ENCODE measurements at regions not wholly inside any gene's neighbourhood (a gene's known extent, or its start where the extent isn't known, plus 50 kb on each side); places are given as distances from the start of the nearest gene placed in this dataset.

GRCh38 chr6:78427386-78427785 is 440.0 kb upstream of the IRAK1BP1 start:
- no peaks in the 10 kb centered on the region for H3K36me3 ChIP-seq (ENCODE audit: insufficient read depth, low read length)
- DNase-seq, result no peak
- no peaks in the 10 kb centered on the region for H3K27me3 ChIP-seq (ENCODE audit: insufficient read depth, low read length, poor library complexity, severe bottlenecking)
- no peak overlapping the region for H3K4me3 ChIP-seq (ENCODE audit: low read length)
- Mint-ChIP-seq H3K27me3 (peaks cover 0 to 1% of the 10 kb centered on the region in 2 donors), H3K4me3 (no peak overlapping the region), H3K9me3 (peaks cover 2 to 15% (median 7%) of the 10 kb centered on the region in 5 donors), H3K4me1 (no peaks in the 10 kb centered on the region), H3K36me3 (no peaks in the 10 kb centered on the region), H3K27ac (no peak overlapping the region)
- H3K9me3 ChIP-seq (ENCODE audit: low read length), result no peaks in the 10 kb centered on the region
- ChIA-PET CTCF (no interaction called here), POLR2A (no interaction called here)
- H3K27ac ChIP-seq (ENCODE audit: low read depth, low read length), result no peak overlapping the region
- no peaks in the 10 kb centered on the region for H3K4me1 ChIP-seq (ENCODE audit: insufficient read depth, low read length)

- no peaks in the 10 kb centered on the region for H3K27me3 Mint-ChIP-seq
- ChIA-PET CTCF (no interaction called here), POLR2A (no interaction called here)
- H3K36me3 Mint-ChIP-seq, result no peaks in the 10 kb centered on the region
- Histone ChIP-seq H3K9me3 (ENCODE audit: low read length) (no peaks in the 10 kb centered on the region), H3K27me3 (ENCODE audit: insufficient read depth, low read length, poor library complexity, severe bottlenecking) (no peaks in the 10 kb centered on the region), H3K36me3 (ENCODE audit: insufficient read depth, low read length) (no peaks in the 10 kb centered on the region), H3K4me3 (ENCODE audit: low read length) (no peak overlapping the region), H3K27ac (ENCODE audit: low read depth, low read length) (no peak overlapping the region), H3K4me1 (ENCODE audit: insufficient read depth, low read length) (no peaks in the 10 kb centered on the region)
- no peaks in the 10 kb centered on the region for H3K4me1 Mint-ChIP-seq
- no peak overlapping the region for H3K27ac Mint-ChIP-seq
- H3K4me3 Mint-ChIP-seq, result no peak overlapping the region
- peaks cover 0 to 9% (median 2%) of the 10 kb centered on the region in 5 donors for H3K9me3 Mint-ChIP-seq
- no peak for DNase-seq
These were observed 436.8 kb upstream of the IRAK1BP1 start for GRCh38 chr6:78430521-78430920.

GRCh38 chr6:78435671-78436070 is 431.7 kb upstream of the IRAK1BP1 start:
- Histone ChIP-seq H3K27ac (ENCODE audit: low read depth, low read length) (no peak overlapping the region), H3K9me3 (ENCODE audit: low read length) (no peaks in the 10 kb centered on the region), H3K27me3 (ENCODE audit: insufficient read depth, low read length, poor library complexity, severe bottlenecking) (no peaks in the 10 kb centered on the region), H3K4me3 (ENCODE audit: low read length) (no peak overlapping the region), H3K36me3 (ENCODE audit: insufficient read depth, low read length) (no peaks in the 10 kb centered on the region), H3K4me1 (ENCODE audit: insufficient read depth, low read length) (no peaks in the 10 kb centered on the region)
- Mint-ChIP-seq H3K4me1 (no peaks in the 10 kb centered on the region), H3K36me3 (no peaks in the 10 kb centered on the region), H3K27me3 (peaks cover 0 to 1% of the 10 kb centered on the region in 2 donors), H3K9me3 (peaks cover 0 to 9% (median 2%) of the 10 kb centered on the region in 5 donors), H3K4me3 (no peak overlapping the region), H3K27ac (no peak overlapping the region)
- DNase-seq, result no peak
- ChIA-PET CTCF (no interaction called here), POLR2A (no interaction called here)

GRCh38 chr6:78436335-78436734 is 431.0 kb upstream of the IRAK1BP1 start:
- H3K27ac ChIP-seq (ENCODE audit: low read depth, low read length), result no peak overlapping the region
- ChIA-PET POLR2A (no interaction called here), CTCF (no interaction called here)
- Mint-ChIP-seq H3K4me1 (no peaks in the 10 kb centered on the region), H3K9me3 (peaks cover 0 to 9% (median 2%) of the 10 kb centered on the region in 5 donors), H3K27me3 (peaks cover 0 to 1% of the 10 kb centered on the region in 2 donors), H3K27ac (no peak overlapping the region), H3K4me3 (no peak overlapping the region), H3K36me3 (no peaks in the 10 kb centered on the region)
- no peaks in the 10 kb centered on the region for H3K27me3 ChIP-seq (ENCODE audit: insufficient read depth, low read length, poor library complexity, severe bottlenecking)
- H3K4me1 ChIP-seq (ENCODE audit: insufficient read depth, low read length), result no peaks in the 10 kb centered on the region
- H3K4me3 ChIP-seq (ENCODE audit: low read length), result no peak overlapping the region
- no peaks in the 10 kb centered on the region for H3K36me3 ChIP-seq (ENCODE audit: insufficient read depth, low read length)
- DNase-seq, result no peak
- no peaks in the 10 kb centered on the region for H3K9me3 ChIP-seq (ENCODE audit: low read length)

- CTCF ChIA-PET, result no interaction called here
- no peak overlapping the region for H3K4me3 ChIP-seq (ENCODE audit: low read length)
- no peak overlapping the region for H3K27ac ChIP-seq (ENCODE audit: low read depth, low read length)
- POLR2A ChIA-PET, result no interaction called here
- peaks cover 0 to 13% (median 2%) of the 10 kb centered on the region in 5 donors for H3K9me3 Mint-ChIP-seq
- H3K36me3 ChIP-seq (ENCODE audit: insufficient read depth, low read length), result no peaks in the 10 kb centered on the region
- H3K27ac Mint-ChIP-seq, result no peak overlapping the region
- no peaks in the 10 kb centered on the region for H3K4me1 Mint-ChIP-seq
- H3K36me3 Mint-ChIP-seq, result no peaks in the 10 kb centered on the region
- no peaks in the 10 kb centered on the region for H3K27me3 ChIP-seq (ENCODE audit: insufficient read depth, low read length, poor library complexity, severe bottlenecking)
- H3K27me3 Mint-ChIP-seq, result peaks cover 0 to 1% of the 10 kb centered on the region in 2 donors
- no peak overlapping the region for H3K4me3 Mint-ChIP-seq
- no peaks in the 10 kb centered on the region for H3K4me1 ChIP-seq (ENCODE audit: insufficient read depth, low read length)
- H3K9me3 ChIP-seq (ENCODE audit: low read length), result no peaks in the 10 kb centered on the region
- no peak for DNase-seq
These were observed 429.2 kb upstream of the IRAK1BP1 start for GRCh38 chr6:78438135-78438534.

- no peaks in the 10 kb centered on the region for H3K27me3 Mint-ChIP-seq
- H3K27ac Mint-ChIP-seq, result no peak overlapping the region
- Histone ChIP-seq H3K27me3 (ENCODE audit: insufficient read depth, low read length, poor library complexity, severe bottlenecking) (no peaks in the 10 kb centered on the region), H3K27ac (ENCODE audit: low read depth, low read length) (no peak overlapping the region), H3K36me3 (ENCODE audit: insufficient read depth, low read length) (no peaks in the 10 kb centered on the region), H3K4me1 (ENCODE audit: insufficient read depth, low read length) (no peaks in the 10 kb centered on the region), H3K9me3 (ENCODE audit: low read length) (no peaks in the 10 kb centered on the region), H3K4me3 (ENCODE audit: low read length) (no peak overlapping the region)
- peaks cover 0 to 2% (median 0%) of the 10 kb centered on the region in 3 donors for H3K36me3 Mint-ChIP-seq
- H3K4me3 Mint-ChIP-seq, result no peak overlapping the region
- H3K9me3 Mint-ChIP-seq, result peaks cover 0 to 6% (median 3%) of the 10 kb centered on the region in 5 donors
- DNase-seq, result no peak
- H3K4me1 Mint-ChIP-seq, result no peaks in the 10 kb centered on the region
- ChIA-PET CTCF (no interaction called here), POLR2A (no interaction called here)
These were observed 406.6 kb upstream of the IRAK1BP1 start for GRCh38 chr6:78460711-78461110.

- no peaks in the 10 kb centered on the region for H3K27me3 Mint-ChIP-seq
- H3K27ac Mint-ChIP-seq, result no peak overlapping the region
- H3K27ac ChIP-seq (ENCODE audit: low read depth, low read length), result no peak overlapping the region
- H3K4me1 Mint-ChIP-seq, result no peaks in the 10 kb centered on the region
- H3K9me3 ChIP-seq (ENCODE audit: low read length), result no peaks in the 10 kb centered on the region
- H3K4me3 ChIP-seq (ENCODE audit: low read length), result no peak overlapping the region
- H3K36me3 Mint-ChIP-seq, result peaks cover 0 to 2% (median 0%) of the 10 kb centered on the region in 3 donors
- no peaks in the 10 kb centered on the region for H3K36me3 ChIP-seq (ENCODE audit: insufficient read depth, low read length)
- POLR2A ChIA-PET, result no interaction called here
- DNase-seq, result no peak
- no peaks in the 10 kb centered on the region for H3K4me1 ChIP-seq (ENCODE audit: insufficient read depth, low read length)
- H3K9me3 Mint-ChIP-seq, result peaks cover 0 to 6% (median 0%) of the 10 kb centered on the region in 5 donors
- no peak overlapping the region for H3K4me3 Mint-ChIP-seq
- CTCF ChIA-PET, result no interaction called here
- H3K27me3 ChIP-seq (ENCODE audit: insufficient read depth, low read length, poor library complexity, severe bottlenecking), result no peaks in the 10 kb centered on the region
These were observed 404.6 kb upstream of the IRAK1BP1 start for GRCh38 chr6:78462728-78463127.

GRCh38 chr6:78465059-78465634 is 402.2 kb upstream of the IRAK1BP1 start:
- POLR2A ChIA-PET, result no interaction called here
- H3K4me3 ChIP-seq (ENCODE audit: low read length), result no peak overlapping the region

GRCh38 chr6:78476561-78476960 is 390.8 kb upstream of the IRAK1BP1 start:
- Histone ChIP-seq H3K9me3 (ENCODE audit: low read length) (no peaks in the 10 kb centered on the region), H3K27me3 (ENCODE audit: insufficient read depth, low read length, poor library complexity, severe bottlenecking) (no peaks in the 10 kb centered on the region), H3K4me1 (ENCODE audit: insufficient read depth, low read length) (no peaks in the 10 kb centered on the region), H3K36me3 (ENCODE audit: insufficient read depth, low read length) (no peaks in the 10 kb centered on the region), H3K27ac (ENCODE audit: low read depth, low read length) (no peak overlapping the region), H3K4me3 (ENCODE audit: low read length) (no peak overlapping the region)
- H3K4me3 Mint-ChIP-seq, result no peak overlapping the region
- POLR2A ChIA-PET, result no interaction called here
- H3K4me1 Mint-ChIP-seq, result no peaks in the 10 kb centered on the region
- H3K9me3 Mint-ChIP-seq, result peaks cover 0 to 11% (median 3%) of the 10 kb centered on the region in 5 donors
- H3K36me3 Mint-ChIP-seq, result no peaks in the 10 kb centered on the region
- no peak overlapping the region for H3K27ac Mint-ChIP-seq
- no peak for DNase-seq
- CTCF ChIA-PET, result no interaction called here
- no peaks in the 10 kb centered on the region for H3K27me3 Mint-ChIP-seq

More at GRCh38 chr6:78465059-78465634, 402.2 kb upstream of the IRAK1BP1 start:
- CTCF ChIA-PET, result no interaction called here
- Histone ChIP-seq H3K36me3 (ENCODE audit: insufficient read depth, low read length) (no peaks in the 10 kb centered on the region), H3K27ac (ENCODE audit: low read depth, low read length) (no peak overlapping the region), H3K9me3 (ENCODE audit: low read length) (no peaks in the 10 kb centered on the region), H3K4me1 (ENCODE audit: insufficient read depth, low read length) (no peaks in the 10 kb centered on the region), H3K27me3 (ENCODE audit: insufficient read depth, low read length, poor library complexity, severe bottlenecking) (no peaks in the 10 kb centered on the region)
- Mint-ChIP-seq H3K27ac (no peak overlapping the region), H3K4me1 (no peaks in the 10 kb centered on the region), H3K36me3 (peaks cover 0 to 2% (median 0%) of the 10 kb centered on the region in 3 donors), H3K27me3 (no peaks in the 10 kb centered on the region), H3K9me3 (peaks cover 0 to 8% (median 0%) of the 10 kb centered on the region in 5 donors), H3K4me3 (no peak overlapping the region)
- no peak for DNase-seq
